ENCODE measurements at regions not wholly inside any gene's neighbourhood (a gene's known extent, or its start where the extent isn't known, plus 50 kb on each side); places are given as distances from the start of the nearest gene placed in this dataset.

DNA sequence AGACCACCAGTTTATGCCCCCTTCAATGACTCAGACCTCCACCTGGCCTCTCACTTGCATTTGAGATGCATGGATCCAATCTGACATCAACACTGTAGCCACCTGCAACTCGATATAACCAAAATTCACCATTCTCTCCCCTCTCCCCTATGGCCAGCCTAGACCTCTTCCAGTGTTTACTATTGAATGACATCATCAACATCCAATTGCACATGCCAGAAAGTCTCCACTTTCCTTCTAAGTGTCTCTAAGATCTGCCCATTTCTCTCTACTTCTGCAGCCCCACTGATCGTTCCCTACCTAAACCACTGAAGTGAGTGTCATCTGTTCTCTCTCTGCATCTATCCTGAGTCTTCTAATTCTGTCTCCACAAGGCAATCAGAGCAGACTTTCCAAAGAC, 151.3 kb upstream of the APCDD1 start:
- ATAC-seq (ENCODE audit: poor library complexity) (no peak), DNase-seq (no peak)
- Histone ChIP-seq H3K4me1 (ENCODE audit: insufficient read depth, low read length) (no peaks in the 10 kb centered on the region), H3K27me3 (ENCODE audit: control insufficient read depth in 1 of 2, insufficient read depth in 2 of 2, low read length in 2 of 2) (no peaks in the 10 kb centered on the region), H3K36me3 (ENCODE audit: insufficient read depth, low read length) (no peaks in the 10 kb centered on the region), H3K27ac (ENCODE audit: low read depth in 1 of 2, low read length in 2 of 2) (no peak overlapping the region), H3K9me3 (ENCODE audit: control insufficient read depth in 1 of 2, insufficient read depth in 1 of 2, low read length in 2 of 2) (no peaks in the 10 kb centered on the region), H3K4me3 (ENCODE audit: low read length) (no peak overlapping the region)
- no peak overlapping the region for H3K4me3 Mint-ChIP-seq
- H3K27me3 Mint-ChIP-seq: no peaks in the 10 kb centered on the region
- H3K4me1 Mint-ChIP-seq (ENCODE audit: low read depth): no peaks in the 10 kb centered on the region
- POLR2A ChIA-PET: no interaction called here
- TF ChIP-seq, protein P1, sequence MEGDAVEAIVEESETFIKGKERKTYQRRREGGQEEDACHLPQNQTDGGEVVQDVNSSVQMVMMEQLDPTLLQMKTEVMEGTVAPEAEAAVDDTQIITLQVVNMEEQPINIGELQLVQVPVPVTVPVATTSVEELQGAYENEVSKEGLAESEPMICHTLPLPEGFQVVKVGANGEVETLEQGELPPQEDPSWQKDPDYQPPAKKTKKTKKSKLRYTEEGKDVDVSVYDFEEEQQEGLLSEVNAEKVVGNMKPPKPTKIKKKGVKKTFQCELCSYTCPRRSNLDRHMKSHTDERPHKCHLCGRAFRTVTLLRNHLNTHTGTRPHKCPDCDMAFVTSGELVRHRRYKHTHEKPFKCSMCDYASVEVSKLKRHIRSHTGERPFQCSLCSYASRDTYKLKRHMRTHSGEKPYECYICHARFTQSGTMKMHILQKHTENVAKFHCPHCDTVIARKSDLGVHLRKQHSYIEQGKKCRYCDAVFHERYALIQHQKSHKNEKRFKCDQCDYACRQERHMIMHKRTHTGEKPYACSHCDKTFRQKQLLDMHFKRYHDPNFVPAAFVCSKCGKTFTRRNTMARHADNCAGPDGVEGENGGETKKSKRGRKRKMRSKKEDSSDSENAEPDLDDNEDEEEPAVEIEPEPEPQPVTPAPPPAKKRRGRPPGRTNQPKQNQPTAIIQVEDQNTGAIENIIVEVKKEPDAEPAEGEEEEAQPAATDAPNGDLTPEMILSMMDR (IDR thresholded peaks at IDR 0.05): no peak
- H3K9me3 Mint-ChIP-seq: no peaks in the 10 kb centered on the region
- H3K27ac Mint-ChIP-seq: no peak overlapping the region
- CTCF ChIA-PET: no interaction called here
- no peaks in the 10 kb centered on the region for H3K36me3 Mint-ChIP-seq (ENCODE audit: low read depth)
- intact Hi-C loops (cut with DNase I, micrococcal nuclease): no loop called here

DNA sequence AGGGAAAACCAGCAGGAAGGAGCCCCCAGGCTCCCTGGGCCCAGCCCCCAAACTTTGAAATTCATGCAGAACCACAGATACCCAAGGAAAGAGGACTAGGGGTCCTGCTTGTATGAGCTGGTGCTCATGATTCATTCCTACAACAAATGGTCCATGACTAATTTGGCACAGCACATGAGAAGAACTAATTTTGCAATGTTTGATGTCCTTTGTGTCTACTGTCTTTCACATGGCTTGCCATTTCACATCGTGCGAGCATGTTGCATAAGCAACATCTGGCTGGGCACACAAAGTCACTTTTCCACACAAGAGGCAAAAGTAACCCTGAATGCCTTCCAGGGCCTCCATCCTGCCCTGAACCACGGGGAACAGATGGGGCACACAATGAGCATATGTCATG, 149.6 kb upstream of the APCDD1 start:
- H3K9me3 Mint-ChIP-seq: no peaks in the 10 kb centered on the region
- H3K27me3 Mint-ChIP-seq: no peaks in the 10 kb centered on the region
- intact Hi-C loops (cut with DNase I, micrococcal nuclease): no loop called here
- CTCF ChIA-PET: no interaction called here
- H3K4me3 ChIP-seq (ENCODE audit: low read length): no peak overlapping the region
- peak in 2 of 14 experiments; percentile 25 to 46 for DNase-seq
- TF ChIP-seq, protein P1 (IDR thresholded peaks at IDR 0.05): no peak
- no peaks in the 10 kb centered on the region for H3K4me1 ChIP-seq (ENCODE audit: insufficient read depth, low read length)
- no peak overlapping the region for H3K27ac ChIP-seq (ENCODE audit: low read depth in 1 of 2, low read length in 2 of 2)
- no peaks in the 10 kb centered on the region for H3K36me3 ChIP-seq (ENCODE audit: insufficient read depth, low read length)
- ATAC-seq (ENCODE audit: poor library complexity): no peak
- H3K27ac Mint-ChIP-seq: no peak overlapping the region
- no peaks in the 10 kb centered on the region for H3K9me3 ChIP-seq (ENCODE audit: control insufficient read depth in 1 of 2, insufficient read depth in 1 of 2, low read length in 2 of 2)
- no peaks in the 10 kb centered on the region for H3K36me3 Mint-ChIP-seq (ENCODE audit: low read depth)
- H3K27me3 ChIP-seq (ENCODE audit: control insufficient read depth in 1 of 2, insufficient read depth in 2 of 2, low read length in 2 of 2): no peaks in the 10 kb centered on the region
- no peak overlapping the region for H3K4me3 Mint-ChIP-seq
- POLR2A ChIA-PET: no interaction called here
- no peaks in the 10 kb centered on the region for H3K4me1 Mint-ChIP-seq (ENCODE audit: low read depth)

DNA sequence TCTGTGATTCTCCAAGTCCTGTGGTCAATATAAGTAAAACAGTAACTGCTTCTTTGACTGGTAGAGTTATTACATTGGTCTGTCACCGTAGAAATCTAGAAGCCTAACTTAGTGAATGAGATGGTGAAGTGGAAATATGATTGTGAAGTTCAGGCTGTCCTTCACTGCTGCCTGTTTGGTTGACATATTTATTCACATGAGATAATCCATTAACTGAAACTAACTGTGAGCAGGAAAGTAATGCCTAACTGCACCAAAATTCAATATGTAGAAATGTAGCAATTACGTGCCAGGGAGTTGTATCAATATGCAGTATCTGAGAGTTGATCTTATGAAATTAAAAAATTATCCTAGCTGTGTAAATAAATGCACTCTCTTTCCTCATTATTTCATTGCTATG, 147.7 kb upstream of the APCDD1 start:
- TF ChIP-seq, protein P1 (IDR thresholded peaks at IDR 0.05): no peak
- H3K4me1 Mint-ChIP-seq (ENCODE audit: low read depth): no peaks in the 10 kb centered on the region
- no peak for DNase-seq
- intact Hi-C loops (cut with DNase I, micrococcal nuclease): no loop called here
- POLR2A ChIA-PET: no interaction called here
- ATAC-seq (ENCODE audit: poor library complexity): no peak
- Histone ChIP-seq H3K9me3 (ENCODE audit: control insufficient read depth in 1 of 2, insufficient read depth in 1 of 2, low read length in 2 of 2) (no peaks in the 10 kb centered on the region), H3K4me1 (ENCODE audit: insufficient read depth, low read length) (no peaks in the 10 kb centered on the region), H3K27me3 (ENCODE audit: control insufficient read depth in 1 of 2, insufficient read depth in 2 of 2, low read length in 2 of 2) (no peaks in the 10 kb centered on the region), H3K27ac (ENCODE audit: low read depth in 1 of 2, low read length in 2 of 2) (no peak overlapping the region), H3K4me3 (ENCODE audit: low read length) (no peak overlapping the region), H3K36me3 (ENCODE audit: insufficient read depth, low read length) (no peaks in the 10 kb centered on the region)
- H3K27me3 Mint-ChIP-seq: no peaks in the 10 kb centered on the region
- no peaks in the 10 kb centered on the region for H3K36me3 Mint-ChIP-seq (ENCODE audit: low read depth)
- H3K9me3 Mint-ChIP-seq: no peaks in the 10 kb centered on the region
- CTCF ChIA-PET: no interaction called here
- H3K27ac Mint-ChIP-seq: no peak overlapping the region
- no peak overlapping the region for H3K4me3 Mint-ChIP-seq
